HCT116 (cell line): ENCODE measurements at regions not wholly inside any gene's neighbourhood (a gene's known extent, or its start where the extent isn't known, plus 50 kb on each side); places are given as distances from the start of the nearest gene placed in this dataset.

Experiments
- ATAC-seq: fragments of 200-7000 bp; cut with Tn5 transposase; 2 replicates; pipeline ENCODE4 v1.9.1; 2020; ENCODE audit warnings: mild to moderate bottlenecking, moderate library complexity
- BruUV-seq: library from RNA; stranded (reverse); fragments of 400-500 nt; replicated peaks from 2 replicates; lab custom pipeline; 2021; lab: Mats Ljungman, UMichigan
- CTCF ChIA-PET: fragments of 300-600 bp; sonication (Branson Sonifier 250); formaldehyde crosslinking; loops from one replicate; lab custom pipeline; 2021; ENCODE audit warnings: antibody characterized with exemption; lab: Charles Lee
- POLR2A ChIA-PET: fragments of 300-600, 350-600 bp; sonication (Branson Sonifier 250); formaldehyde crosslinking; loops from one replicate; lab custom pipeline; 2021; ENCODE audit warnings: antibody characterized with exemption; lab: Charles Lee
- RAD21 ChIA-PET, 2 experiments: fragments of 300-600 bp; sonication (Branson Sonifier 250); formaldehyde crosslinking; loops; one replicate each; lab custom pipeline; 2023; ENCODE audit warnings: low total read pairs in 2 of 2; ENCODE audit not compliant: uncharacterized antibody in 2 of 2, unreplicated experiment in 2 of 2, low non-redundant PET in 1 of 2; lab: Charles Lee
- DNase-seq: peaks from one replicate; pipeline ENCODE4 v3.0.0-alpha.2; 2010; ENCODE audit warnings: low read depth, low spot score
- H2AFZ ChIP-seq: fragments of 200-600 bp; shearing (Covaris generic), sonication (generic); 2 replicates; pipeline ENCODE4 v1.6.1; 2017; ENCODE audit warnings: low read depth, mixed run types, mixed read lengths, antibody characterized with exemption, low read length; ENCODE audit not compliant: poor library complexity, severe bottlenecking
- H3K27ac ChIP-seq: 2 replicates; pipeline ENCODE4 v1.5.1; 2012; ENCODE audit warnings: low read depth, low read length
- H3K27me3 ChIP-seq: fragments of 200-600 bp; sonication (generic); 2 replicates; pipeline ENCODE4 v1.6.1; 2016; ENCODE audit warnings: mixed run types, low read length, mixed read lengths; ENCODE audit not compliant: insufficient read depth
- H3K36me3 ChIP-seq, 2 experiments: fragments of 200-500 bp in 1 of 2; fragments of 200-600 bp in 1 of 2; sonication (Bioruptor generic) in 1 of 2; sonication (generic) in 1 of 2; 2 replicates each; pipeline versions ENCODE4 v1.5.1 to v1.6.1; 2014 to 2016; ENCODE audit warnings: low read length in 2 of 2, inconsistent platforms in 1 of 2, mixed read lengths in 1 of 2, mixed run types in 1 of 2; ENCODE audit not compliant: insufficient read depth in 2 of 2, control insufficient read depth in 1 of 2
- H3K4me1 ChIP-seq, 2 experiments: fragments of 200-600 bp in 1 of 2; sonication (generic) in 1 of 2; 2 replicates each; pipeline versions ENCODE4 v1.5.1 to v1.6.1; 2012 to 2017; ENCODE audit warnings: low read length in 2 of 2, inconsistent platforms in 1 of 2, mild to moderate bottlenecking in 1 of 2, mixed read lengths in 1 of 2, mixed run types in 1 of 2, moderate library complexity in 1 of 2; ENCODE audit not compliant: insufficient read depth in 2 of 2, control insufficient read depth in 1 of 2
- H3K4me2 ChIP-seq: fragments of 200-600 bp; sonication (generic); 2 replicates; pipeline ENCODE4 v1.6.1; 2017; ENCODE audit warnings: mixed run types, low read length, mixed read lengths
- H3K4me3 ChIP-seq, 2 experiments: fragments of 200-600 bp in 1 of 2; sonication (generic) in 1 of 2; replicated peaks in 1 of 2; 2 replicates each; pipeline ENCODE4 v1.5.1; 2011 to 2016; ENCODE audit warnings: low read length in 2 of 2, control low read depth in 1 of 2, low read depth in 1 of 2, mild to moderate bottlenecking in 1 of 2, mixed read lengths in 1 of 2, mixed run types in 1 of 2
- H3K79me2 ChIP-seq: fragments of 200-600 bp; sonication (generic); 2 replicates; pipeline ENCODE4 v1.6.1; 2017; ENCODE audit warnings: mild to moderate bottlenecking, mixed run types, low read length, moderate library complexity, mixed read lengths; ENCODE audit not compliant: insufficient read depth
- H3K9ac ChIP-seq: fragments of 200-600 bp; sonication (generic); 2 replicates; pipeline ENCODE4 v1.6.1; 2016; ENCODE audit warnings: low read length, mixed read lengths
- H3K9me2 ChIP-seq: fragments of 200-600 bp; sonication (generic), shearing (Covaris generic); 2 replicates; pipeline ENCODE4 v1.6.1; 2017; ENCODE audit warnings: mixed run types, mild to moderate bottlenecking, moderate library complexity; ENCODE audit not compliant: insufficient read depth
- H3K9me3 ChIP-seq, 2 experiments: fragments of 200-500 bp in 1 of 2; fragments of 200-600 bp in 1 of 2; sonication (Bioruptor generic) in 1 of 2; sonication (generic) in 1 of 2; 2 replicates each; pipeline ENCODE4 v1.6.1; 2014 to 2017; ENCODE audit warnings: low read length in 2 of 2, mixed read lengths in 2 of 2, inconsistent platforms in 1 of 2, low read depth in 1 of 2, mild to moderate bottlenecking in 1 of 2, mixed run types in 1 of 2, moderate library complexity in 1 of 2; ENCODE audit not compliant: control insufficient read depth in 1 of 2, insufficient read depth in 1 of 2
- H4K20me1 ChIP-seq: fragments of 200-600 bp; sonication (generic), shearing (Covaris generic); 2 replicates; pipeline ENCODE4 v1.6.1; 2017; ENCODE audit warnings: mixed run types, mild to moderate bottlenecking, moderate library complexity; ENCODE audit not compliant: insufficient read depth
- JUND ChIP-seq: IDR thresholded peaks from 2 replicates; pipeline ENCODE4 v1.6.1; 2012
- RAD21 ChIP-seq: IDR thresholded peaks from 2 replicates; pipeline ENCODE4 v1.6.1; 2012; ENCODE audit warnings: low read depth, mild to moderate bottlenecking
- REST ChIP-seq: IDR thresholded peaks from 2 replicates; pipeline ENCODE4 v1.6.1; 2012; ENCODE audit warnings: low read depth
- intact Hi-C: fragments of 100-400 bp; cut with micrococcal nuclease; formaldehyde crosslinking; loops from 2 replicates; pipeline ENCODE4 v1.10.0; 2022

DNA sequence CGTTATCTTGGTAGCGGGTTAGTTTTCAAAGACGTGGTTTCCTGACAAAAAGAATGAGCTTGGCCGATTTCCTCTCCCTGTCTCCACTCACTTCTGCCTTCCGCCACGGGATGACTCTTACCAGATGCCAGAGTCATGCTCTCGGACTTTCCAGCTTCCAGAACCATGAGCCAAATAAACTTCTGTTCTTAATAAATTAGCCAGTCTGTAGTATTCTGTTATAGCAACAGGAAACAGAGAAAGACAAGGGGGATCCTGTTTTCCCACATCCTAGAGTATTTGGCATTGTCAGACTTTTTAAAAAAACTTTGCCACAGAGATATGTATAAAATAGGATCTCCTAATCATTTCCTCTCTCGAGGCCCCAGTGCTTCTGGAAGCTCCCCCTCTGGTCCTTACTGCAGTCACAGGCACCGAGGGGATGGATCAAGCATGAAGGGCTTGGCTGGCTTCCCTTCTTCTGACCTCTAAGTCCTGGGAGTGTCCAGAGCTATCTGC is 84.9 kb upstream of the NAA20 start (continued):
- no peak for TF ChIP-seq REST

DNA sequence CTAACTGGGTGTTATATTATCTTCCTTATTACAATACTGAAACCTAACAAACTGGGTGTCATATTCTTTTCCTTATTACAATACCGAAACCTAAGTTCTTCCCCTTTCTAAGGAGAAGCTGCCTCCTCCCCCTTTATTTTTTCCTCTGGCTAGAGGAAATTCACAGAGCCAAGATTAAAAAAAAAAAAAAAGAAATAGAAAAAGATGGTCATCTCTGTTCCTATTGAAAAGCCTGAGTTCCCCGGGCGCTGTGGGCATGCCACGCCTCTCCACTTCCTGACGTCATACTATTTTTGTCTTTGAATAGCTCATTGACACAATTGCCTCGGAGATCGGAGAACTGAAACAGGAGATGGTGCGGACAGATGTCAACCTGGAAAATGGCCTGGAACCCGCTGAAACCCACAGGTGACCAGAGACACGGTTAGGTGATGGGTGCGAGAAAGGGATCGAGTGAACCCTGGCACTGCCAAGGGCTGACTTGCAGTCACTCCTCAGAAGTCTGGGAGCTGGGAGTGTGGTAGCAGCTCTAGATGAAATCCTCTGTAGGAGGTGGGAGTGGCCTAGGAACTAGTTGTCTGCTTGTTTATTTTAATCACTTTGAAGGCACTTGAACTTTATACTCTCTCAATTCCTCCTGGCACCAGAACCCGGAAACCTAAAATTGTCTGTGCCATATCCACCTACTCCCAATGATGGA is 82.2 kb upstream of the NAA20 start:
- Histone ChIP-seq H3K9me2 (no peaks in the 10 kb centered on the region), H3K4me3 (no peak overlapping the region), H3K79me2 (no peaks in the 10 kb centered on the region), H3K9ac (no peak overlapping the region), H3K27me3 (no peaks in the 10 kb centered on the region), H3K27ac (no peak overlapping the region), H4K20me1 (no peaks in the 10 kb centered on the region), H3K9me3 (no peaks in the 10 kb centered on the region), H2AFZ (no peak overlapping the region), H3K4me1 (peaks cover 0 to 7% of the 10 kb centered on the region in 2 experiments; a peak in 1 of 4 replicates), H3K4me2 (no peak overlapping the region), H3K36me3 (no peaks in the 10 kb centered on the region)
- no TSS peak for BruUV-seq
- no peak for DNase-seq
- no peak for TF ChIP-seq JUND
- TF ChIP-seq RAD21, result no peak
- ChIA-PET RAD21 (no interaction called here), POLR2A (no interaction called here), CTCF (no interaction called here)
- ATAC-seq, result no peak
- intact Hi-C loops, result no loop called here
